Large intestine (tissue), 3 donors: ENCODE measurements at regions not wholly inside any gene's neighbourhood (a gene's known extent, or its start where the extent isn't known, plus 50 kb on each side); places are given as distances from the start of the nearest gene placed in this dataset.
"Not testable (repeated sequence)": the region's sequence is repeated elsewhere in the genome, so short reads cannot be mapped to it uniquely, and the experiment has no call there.

ENCODE experiments used
- DNase-seq, 2 donors: peaks; one replicate each; pipeline versions ENCODE4 v3.0.0 to v3.0.0-alpha.2; 2013
- H3K27ac ChIP-seq: one replicate; pipeline ENCODE4 v1.5.1; 2013; ENCODE audit warnings: low read length
- H3K27me3 ChIP-seq: 2 replicates; pipeline ENCODE4 v1.6.1; 2013; ENCODE audit warnings: low read length; ENCODE audit not compliant: control insufficient read depth, insufficient read depth
- H3K36me3 ChIP-seq: 2 replicates; pipeline ENCODE4 v1.6.1; 2013; ENCODE audit warnings: low read length; ENCODE audit not compliant: control insufficient read depth, insufficient read depth
- H3K4me1 ChIP-seq: one replicate; pipeline ENCODE4 v1.6.1; 2013; ENCODE audit warnings: low read length; ENCODE audit not compliant: control insufficient read depth, insufficient read depth
- H3K4me3 ChIP-seq: one replicate; pipeline ENCODE4 v1.5.1; 2013; ENCODE audit warnings: low read length
- H3K9me3 ChIP-seq: one replicate; pipeline ENCODE4 v1.6.1; 2013; ENCODE audit warnings: mild to moderate bottlenecking, low read depth, low read length, moderate library complexity; ENCODE audit not compliant: control insufficient read depth
- WGBS: methylation state at CpG from one replicate; pipeline ENCODE4 v1.1.5; 2013; ENCODE audit warnings: low lambda C conversion rate; ENCODE audit not compliant: insufficient coverage; 5-methylcytosine and 5-hydroxymethylcytosine counted together

DNA sequence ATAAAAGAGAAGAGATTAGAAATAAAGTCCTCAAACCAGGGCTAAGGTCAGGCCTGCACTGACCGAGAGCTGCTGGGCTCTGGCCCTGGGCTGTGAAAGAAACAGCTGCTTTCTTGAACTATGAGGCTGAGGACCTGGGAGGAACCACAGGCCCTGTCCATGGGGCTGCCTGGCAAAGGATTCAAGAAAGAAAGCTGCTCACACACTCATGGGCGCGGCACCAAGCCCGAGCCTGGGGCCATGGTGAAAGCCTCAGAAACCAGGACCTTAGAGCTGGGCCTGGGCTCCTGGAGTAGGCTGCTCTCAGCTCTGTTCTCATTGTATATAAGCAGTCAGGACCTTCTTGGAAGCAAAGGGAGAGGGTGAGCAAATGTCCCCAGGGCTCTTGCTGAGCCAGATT, 601.9 kb downstream of the RPIA start:
- not testable (repeated sequence) for H3K36me3 ChIP-seq, H3K27ac ChIP-seq, H3K4me3 ChIP-seq, H3K9me3 ChIP-seq, H3K4me1 ChIP-seq, H3K27me3 ChIP-seq, DNase-seq
- no CpG with 5 or more reads among the region's 4 CpGs for WGBS

GRCh38 chr2:89294335-89294734, 602.9 kb downstream of the RPIA start:
- H3K4me1 ChIP-seq, H3K36me3 ChIP-seq, H3K4me3 ChIP-seq, H3K27me3 ChIP-seq, H3K27ac ChIP-seq, H3K9me3 ChIP-seq, DNase-seq: not testable (repeated sequence)
- WGBS, result no CpG with 5 or more reads among the region's 1 CpG

- not testable (repeated sequence) for H3K4me1 ChIP-seq, H3K4me3 ChIP-seq, H3K27ac ChIP-seq, H3K27me3 ChIP-seq, H3K9me3 ChIP-seq, H3K36me3 ChIP-seq, DNase-seq
- WGBS, result no CpG with 5 or more reads among the region's 7 CpGs
These were observed 605.4 kb downstream of the RPIA start for GRCh38 chr2:89296820-89297398.

- not testable (repeated sequence) for H3K4me3 ChIP-seq, H3K36me3 ChIP-seq, DNase-seq, H3K9me3 ChIP-seq, H3K4me1 ChIP-seq, H3K27me3 ChIP-seq, H3K27ac ChIP-seq
These were observed 607.7 kb downstream of the RPIA start for GRCh38 chr2:89299196-89299595.

GRCh38 chr2:89305623-89306022, 614.1 kb downstream of the RPIA start:
- not testable (repeated sequence) for H3K4me1 ChIP-seq, H3K27me3 ChIP-seq, H3K4me3 ChIP-seq, H3K27ac ChIP-seq, H3K36me3 ChIP-seq, H3K9me3 ChIP-seq, DNase-seq
- WGBS, result no CpG with 5 or more reads among the region's 2 CpGs

DNA sequence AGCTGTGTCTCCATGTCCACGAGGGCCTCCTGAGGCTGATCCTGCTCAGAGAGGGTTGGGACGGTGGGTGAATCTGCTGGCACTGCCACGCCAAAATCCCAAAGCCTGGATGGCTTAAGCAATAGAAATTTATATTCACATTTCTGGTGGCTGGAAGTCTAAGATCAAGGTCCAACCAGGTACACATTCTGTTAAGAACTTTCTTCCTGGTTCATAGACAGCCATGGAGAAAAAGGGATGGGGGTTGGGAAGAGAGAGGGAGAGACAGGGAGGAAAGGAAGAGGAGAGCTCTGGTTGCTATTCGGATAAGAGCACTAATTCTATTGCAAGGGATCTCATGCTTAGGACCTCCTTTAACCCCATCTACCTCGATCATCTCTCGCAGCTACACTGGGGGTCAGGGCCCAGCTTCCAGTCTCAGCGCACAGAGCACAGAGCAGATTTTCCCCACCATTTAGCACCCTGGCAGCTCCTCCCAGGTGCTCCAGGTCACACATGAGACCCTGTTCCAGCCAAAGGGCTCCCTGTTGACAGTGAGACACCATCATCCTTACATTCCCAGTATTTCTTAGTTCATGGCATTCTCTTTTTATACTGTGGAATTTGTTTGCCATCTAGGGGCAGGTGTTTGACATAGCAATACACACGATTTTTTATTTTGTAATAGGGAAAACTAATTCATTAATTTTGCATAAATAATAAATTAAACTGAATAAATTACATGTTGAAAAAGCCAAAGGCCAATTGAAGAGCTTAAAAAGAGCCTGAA, 615.6 kb downstream of the RPIA start:
- DNase-seq, H3K27ac ChIP-seq, H3K27me3 ChIP-seq, H3K9me3 ChIP-seq, H3K4me3 ChIP-seq, H3K36me3 ChIP-seq, H3K4me1 ChIP-seq: not testable (repeated sequence)
- WGBS, result no CpG with 5 or more reads among the region's 8 CpGs

GRCh38 chr2:89318990-89319389, 627.5 kb downstream of the RPIA start:
- not testable (repeated sequence) for H3K27me3 ChIP-seq, H3K27ac ChIP-seq, H3K4me1 ChIP-seq, DNase-seq, H3K9me3 ChIP-seq, H3K36me3 ChIP-seq, H3K4me3 ChIP-seq
- no CpG with 5 or more reads among the region's 6 CpGs for WGBS

- not testable (repeated sequence) for H3K36me3 ChIP-seq, H3K9me3 ChIP-seq, H3K27me3 ChIP-seq, H3K4me1 ChIP-seq, H3K27ac ChIP-seq, H3K4me3 ChIP-seq, DNase-seq
- WGBS, result no CpG with 5 or more reads among the region's 7 CpGs
These were observed 634.4 kb downstream of the RPIA start for GRCh38 chr2:89325894-89326293.

GRCh38 chr2:89326455-89326854, 635.0 kb downstream of the RPIA start:
- WGBS, result no CpG with 5 or more reads among the region's 2 CpGs
- H3K4me3 ChIP-seq, DNase-seq, H3K27ac ChIP-seq, H3K36me3 ChIP-seq, H3K27me3 ChIP-seq, H3K4me1 ChIP-seq, H3K9me3 ChIP-seq: not testable (repeated sequence)

GRCh38 chr2:89328790-89329189, 637.3 kb downstream of the RPIA start:
- not testable (repeated sequence) for H3K4me3 ChIP-seq, H3K27ac ChIP-seq, DNase-seq, H3K36me3 ChIP-seq, H3K4me1 ChIP-seq, H3K27me3 ChIP-seq, H3K9me3 ChIP-seq
- WGBS, result no CpG with 5 or more reads among the region's 1 CpG
